ENCODE measurements at regions not wholly inside any gene's neighbourhood (a gene's known extent, or its start where the extent isn't known, plus 50 kb on each side); places are given as distances from the start of the nearest gene placed in this dataset.

GRCh38 chr2:41441958-41442357 lies 605.9 kb upstream of the PKDCC start:
- TF ChIP-seq, protein P1, sequence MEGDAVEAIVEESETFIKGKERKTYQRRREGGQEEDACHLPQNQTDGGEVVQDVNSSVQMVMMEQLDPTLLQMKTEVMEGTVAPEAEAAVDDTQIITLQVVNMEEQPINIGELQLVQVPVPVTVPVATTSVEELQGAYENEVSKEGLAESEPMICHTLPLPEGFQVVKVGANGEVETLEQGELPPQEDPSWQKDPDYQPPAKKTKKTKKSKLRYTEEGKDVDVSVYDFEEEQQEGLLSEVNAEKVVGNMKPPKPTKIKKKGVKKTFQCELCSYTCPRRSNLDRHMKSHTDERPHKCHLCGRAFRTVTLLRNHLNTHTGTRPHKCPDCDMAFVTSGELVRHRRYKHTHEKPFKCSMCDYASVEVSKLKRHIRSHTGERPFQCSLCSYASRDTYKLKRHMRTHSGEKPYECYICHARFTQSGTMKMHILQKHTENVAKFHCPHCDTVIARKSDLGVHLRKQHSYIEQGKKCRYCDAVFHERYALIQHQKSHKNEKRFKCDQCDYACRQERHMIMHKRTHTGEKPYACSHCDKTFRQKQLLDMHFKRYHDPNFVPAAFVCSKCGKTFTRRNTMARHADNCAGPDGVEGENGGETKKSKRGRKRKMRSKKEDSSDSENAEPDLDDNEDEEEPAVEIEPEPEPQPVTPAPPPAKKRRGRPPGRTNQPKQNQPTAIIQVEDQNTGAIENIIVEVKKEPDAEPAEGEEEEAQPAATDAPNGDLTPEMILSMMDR (conservative IDR thresholded peaks at IDR 0.05): no peak
- TF ChIP-seq ZFX (IDR thresholded peaks at IDR 0.05): no peak
